Endodermal cell (in vitro differentiated cells): ENCODE measurements at regions not wholly inside any gene's neighbourhood (a gene's known extent, or its start where the extent isn't known, plus 50 kb on each side); places are given as distances from the start of the nearest gene placed in this dataset.

Experiments
- DNase-seq: peaks from one replicate; pipeline ENCODE4 v3.0.0-alpha.2; 2017
- H3K27ac ChIP-seq: 2 replicates; pipeline ENCODE4 v1.5.1; 2013; ENCODE audit warnings: mild to moderate bottlenecking, low read depth, low read length, moderate library complexity
- H3K27me3 ChIP-seq: 2 replicates; pipeline ENCODE4 v1.6.1; 2013; ENCODE audit warnings: mild to moderate bottlenecking, low read length, moderate library complexity; ENCODE audit not compliant: insufficient read depth, control insufficient read depth, poor library complexity, severe bottlenecking
- H3K36me3 ChIP-seq: 2 replicates; pipeline ENCODE4 v1.7.0; 2013; ENCODE audit warnings: mild to moderate bottlenecking, low read length, moderate library complexity; ENCODE audit not compliant: control insufficient read depth, insufficient read depth
- H3K4me1 ChIP-seq: one replicate; pipeline ENCODE4 v1.7.0; 2013; ENCODE audit warnings: low read length; ENCODE audit not compliant: control insufficient read depth, insufficient read depth
- H3K4me3 ChIP-seq: 2 replicates; pipeline ENCODE4 v1.5.1; 2013; ENCODE audit warnings: mild to moderate bottlenecking, low read length, moderate library complexity
- H3K9ac ChIP-seq: 2 replicates; pipeline ENCODE4 v1.6.1; 2013; ENCODE audit warnings: mild to moderate bottlenecking, low read length, moderate library complexity; ENCODE audit not compliant: poor library complexity, severe bottlenecking; ENCODE audit errors: extremely low read depth
- H3K9me3 ChIP-seq: 2 replicates; pipeline ENCODE4 v1.6.1; 2013; ENCODE audit warnings: mild to moderate bottlenecking, low read length, moderate library complexity; ENCODE audit not compliant: control insufficient read depth
- H3K27ac Mint-ChIP-seq: 2 replicates; pipeline ENCODE4 v1.8.0; 2020; ENCODE audit warnings: mixed read lengths
- H3K27me3 Mint-ChIP-seq: 2 replicates; pipeline ENCODE4 v1.8.0; 2021; ENCODE audit warnings: mild to moderate bottlenecking, mixed read lengths; ENCODE audit not compliant: insufficient read depth
- H3K36me3 Mint-ChIP-seq: 2 replicates; pipeline ENCODE4 v1.8.0; 2020; ENCODE audit warnings: low read depth, mixed read lengths
- H3K4me1 Mint-ChIP-seq: 2 replicates; pipeline ENCODE4 v1.8.0; 2020; ENCODE audit warnings: mixed read lengths
- H3K4me3 Mint-ChIP-seq: 2 replicates; pipeline ENCODE4 v1.8.0; 2020; ENCODE audit warnings: mild to moderate bottlenecking, moderate library complexity, mixed read lengths
- H3K9me3 Mint-ChIP-seq: 2 replicates; pipeline ENCODE4 v1.8.0; 2020; ENCODE audit warnings: mild to moderate bottlenecking, mixed read lengths
- WGBS, 2 experiments: methylation state at CpG; one replicate each; pipeline versions ENCODE4 v1.1.5 to v1.1.7; 2013; ENCODE audit warnings: missing lambda C conversion rate in 2 of 2, mixed read lengths in 1 of 2; ENCODE audit not compliant: insufficient coverage in 1 of 2, insufficient read length in 1 of 2; 5-methylcytosine and 5-hydroxymethylcytosine counted together
- TF ChIP-seq, protein P1 (sequence below): fragments of 200-600 bp; sonication (generic); conservative IDR thresholded peaks from 2 replicates; pipeline ENCODE4 v1.5.0; 2021; ENCODE audit warnings: antibody characterized with exemption, mild to moderate bottlenecking

DNA sequence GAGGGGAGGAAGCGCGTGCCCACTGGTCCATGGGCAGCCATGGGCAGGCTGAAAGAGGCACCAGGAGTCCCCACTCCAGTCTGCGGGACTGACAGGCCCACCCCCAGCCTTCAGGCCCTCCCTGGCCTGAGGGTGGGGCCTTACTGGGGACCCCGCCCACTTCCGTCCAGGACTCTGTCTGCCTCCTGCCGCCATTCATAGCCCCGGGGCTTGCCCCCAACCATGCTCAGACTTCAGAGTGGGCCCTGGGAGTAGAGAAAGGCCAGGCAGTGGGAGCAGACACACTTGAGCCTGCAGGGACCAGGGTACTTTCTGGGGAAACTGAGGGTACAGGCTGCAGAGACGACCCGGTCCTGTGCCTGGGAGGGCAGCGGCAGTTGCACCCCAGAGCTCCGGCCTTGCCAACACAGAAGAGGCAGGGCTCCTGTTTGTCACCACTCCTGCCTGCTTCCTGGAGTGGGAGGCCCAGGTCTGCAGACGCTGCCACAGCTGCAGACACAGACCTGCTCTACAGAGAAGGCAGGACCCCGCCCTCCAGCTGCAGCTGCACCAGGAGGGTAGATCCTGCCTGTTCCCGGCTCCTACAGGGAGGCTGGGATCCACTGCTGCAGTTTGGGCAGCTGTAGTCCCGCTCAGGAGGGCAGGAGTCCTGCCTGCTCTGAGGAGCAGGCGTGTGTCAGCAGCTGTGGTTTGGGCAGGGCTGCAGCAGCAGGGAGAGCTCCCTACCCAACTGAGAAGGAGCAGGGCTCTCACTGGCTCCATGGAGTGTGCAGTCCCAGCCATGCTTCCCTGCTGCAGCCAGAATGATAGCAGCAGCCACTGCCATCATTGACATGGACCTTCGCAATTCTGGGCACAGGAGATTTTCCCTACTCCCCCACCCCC is 387.9 kb upstream of the ANO3 start:
- WGBS, 2 experiments: 92 to 97% methylated on average over 9 to 17 of the region's 17 CpGs
- no peaks in the 10 kb centered on the region for H3K4me1 ChIP-seq
- Mint-ChIP-seq H3K4me3 (no peak overlapping the region), H3K9me3 (peaks cover 3% of the 10 kb centered on the region), H3K36me3 (no peaks in the 10 kb centered on the region), H3K4me1 (peaks cover 15% of the 10 kb centered on the region), H3K27me3 (no peaks in the 10 kb centered on the region), H3K27ac (no peak overlapping the region)
- peaks cover 10% of the 10 kb centered on the region for H3K9me3 ChIP-seq
- no peak overlapping the region for H3K27ac ChIP-seq
- H3K9ac ChIP-seq: no peak overlapping the region
- TF ChIP-seq, protein P1, sequence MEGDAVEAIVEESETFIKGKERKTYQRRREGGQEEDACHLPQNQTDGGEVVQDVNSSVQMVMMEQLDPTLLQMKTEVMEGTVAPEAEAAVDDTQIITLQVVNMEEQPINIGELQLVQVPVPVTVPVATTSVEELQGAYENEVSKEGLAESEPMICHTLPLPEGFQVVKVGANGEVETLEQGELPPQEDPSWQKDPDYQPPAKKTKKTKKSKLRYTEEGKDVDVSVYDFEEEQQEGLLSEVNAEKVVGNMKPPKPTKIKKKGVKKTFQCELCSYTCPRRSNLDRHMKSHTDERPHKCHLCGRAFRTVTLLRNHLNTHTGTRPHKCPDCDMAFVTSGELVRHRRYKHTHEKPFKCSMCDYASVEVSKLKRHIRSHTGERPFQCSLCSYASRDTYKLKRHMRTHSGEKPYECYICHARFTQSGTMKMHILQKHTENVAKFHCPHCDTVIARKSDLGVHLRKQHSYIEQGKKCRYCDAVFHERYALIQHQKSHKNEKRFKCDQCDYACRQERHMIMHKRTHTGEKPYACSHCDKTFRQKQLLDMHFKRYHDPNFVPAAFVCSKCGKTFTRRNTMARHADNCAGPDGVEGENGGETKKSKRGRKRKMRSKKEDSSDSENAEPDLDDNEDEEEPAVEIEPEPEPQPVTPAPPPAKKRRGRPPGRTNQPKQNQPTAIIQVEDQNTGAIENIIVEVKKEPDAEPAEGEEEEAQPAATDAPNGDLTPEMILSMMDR: no peak
- no peaks in the 10 kb centered on the region for H3K36me3 ChIP-seq
- no peaks in the 10 kb centered on the region for H3K27me3 ChIP-seq
- peak; percentile 42 for DNase-seq
- no peak overlapping the region for H3K4me3 ChIP-seq

DNA sequence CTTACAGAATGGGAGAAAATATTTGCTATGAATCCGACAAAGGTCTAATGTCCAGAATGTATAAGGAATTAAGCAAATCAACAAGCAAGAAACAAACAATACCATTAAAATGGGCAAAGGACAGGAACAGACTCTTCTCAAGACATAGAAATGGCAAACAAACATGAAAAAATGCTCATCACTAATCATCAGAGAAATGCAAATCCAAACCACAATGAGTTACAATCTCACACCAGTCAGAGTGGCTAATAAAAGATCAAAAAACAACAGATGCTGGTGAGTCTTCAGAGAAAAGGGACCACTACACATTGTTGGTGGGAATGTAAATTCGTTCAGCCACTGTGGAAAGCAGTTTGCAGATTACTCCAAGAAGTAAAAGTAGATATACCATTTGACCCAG is 382.0 kb upstream of the ANO3 start:
- WGBS, 2 experiments: 60 to 90% methylated on average over 1 to 2 of the region's 2 CpGs
- Mint-ChIP-seq H3K36me3 (no peaks in the 10 kb centered on the region), H3K4me1 (peaks cover 11% of the 10 kb centered on the region), H3K9me3 (peaks cover 26% of the 10 kb centered on the region), H3K4me3 (no peak overlapping the region), H3K27ac (no peak overlapping the region), H3K27me3 (no peaks in the 10 kb centered on the region)
- TF ChIP-seq, protein P1: no peak
- H3K9me3 ChIP-seq: peaks cover 14% of the 10 kb centered on the region
- H3K36me3 ChIP-seq: no peaks in the 10 kb centered on the region
- DNase-seq: no peak
- H3K27me3 ChIP-seq: no peaks in the 10 kb centered on the region
- no peak overlapping the region for H3K9ac ChIP-seq
- no peak overlapping the region for H3K4me3 ChIP-seq
- no peak overlapping the region for H3K27ac ChIP-seq
- no peaks in the 10 kb centered on the region for H3K4me1 ChIP-seq

DNA sequence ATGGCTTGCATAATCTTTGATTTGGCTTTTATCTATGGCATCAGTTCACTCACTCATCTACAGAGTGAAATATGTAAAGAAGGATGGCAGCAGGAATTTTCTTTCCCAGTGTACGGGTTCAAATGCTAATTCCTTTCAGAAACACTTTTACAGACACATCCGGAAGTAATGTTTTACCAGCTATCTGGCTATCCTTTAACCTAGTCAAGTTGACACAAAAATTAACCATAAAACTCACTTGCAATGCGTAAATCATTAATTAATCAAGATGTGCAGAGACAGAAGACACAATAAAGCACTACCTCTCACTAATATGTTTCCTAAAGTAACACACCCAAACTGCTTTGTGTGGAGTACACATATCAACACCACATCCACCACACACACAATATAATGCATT is 378.9 kb upstream of the ANO3 start:
- Histone ChIP-seq H3K36me3 (no peaks in the 10 kb centered on the region), H3K27ac (no peak overlapping the region), H3K27me3 (no peaks in the 10 kb centered on the region), H3K9ac (no peak overlapping the region), H3K4me3 (no peak overlapping the region), H3K9me3 (peaks cover 14% of the 10 kb centered on the region), H3K4me1 (no peaks in the 10 kb centered on the region)
- Mint-ChIP-seq H3K4me1 (peaks cover 9% of the 10 kb centered on the region), H3K27me3 (no peaks in the 10 kb centered on the region), H3K36me3 (no peaks in the 10 kb centered on the region), H3K27ac (no peak overlapping the region), H3K4me3 (no peak overlapping the region), H3K9me3 (peaks cover 26% of the 10 kb centered on the region)
- WGBS, 2 experiments: 88 to 93% methylated on average over 3 of the region's 3 CpGs
- TF ChIP-seq, protein P1: no peak
- DNase-seq: no peak
